IPS DF 4.7 (cell line): ENCODE measurements at regions not wholly inside any gene's neighbourhood (a gene's known extent, or its start where the extent isn't known, plus 50 kb on each side); places are given as distances from the start of the nearest gene placed in this dataset.

Source experiments
- DNase-seq: peaks from one replicate; pipeline ENCODE4 v3.0.0-alpha.2; 2013; ENCODE audit warnings: low spot score; ENCODE audit errors: extremely low read depth

- DNase-seq = no peak
These were observed 415.6 kb upstream of the KAZN start for GRCh38 chr1:14182856-14183255.

- DNase-seq = peak; percentile 33
These were observed 415.2 kb upstream of the KAZN start for GRCh38 chr1:14183329-14183728.

- no peak for DNase-seq
These were observed 414.0 kb upstream of the KAZN start for GRCh38 chr1:14184454-14184853.

- DNase-seq = no peak
These were observed 409.1 kb upstream of the KAZN start for GRCh38 chr1:14189381-14189780.

- no peak for DNase-seq
These were observed 408.0 kb upstream of the KAZN start for GRCh38 chr1:14190508-14190907.

- DNase-seq = no peak
These were observed 404.0 kb upstream of the KAZN start for GRCh38 chr1:14194511-14194910.

- no peak for DNase-seq
These were observed 393.4 kb upstream of the KAZN start for GRCh38 chr1:14205066-14205465.

- no peak for DNase-seq
These were observed 383.3 kb upstream of the KAZN start for GRCh38 chr1:14215151-14215550.

- no peak for DNase-seq
These were observed 381.1 kb upstream of the KAZN start for GRCh38 chr1:14217384-14217783.

GRCh38 chr1:14220324-14220723, 378.2 kb upstream of the KAZN start:
- DNase-seq = no peak

- DNase-seq = no peak
These were observed 377.7 kb upstream of the KAZN start for GRCh38 chr1:14220811-14221210.

- DNase-seq = no peak
These were observed 376.4 kb upstream of the KAZN start for GRCh38 chr1:14222086-14222485.

- no peak for DNase-seq
These were observed 369.8 kb upstream of the KAZN start for GRCh38 chr1:14228677-14229076.

GRCh38 chr1:14233510-14233909, 365.0 kb upstream of the KAZN start:
- DNase-seq = no peak

GRCh38 chr1:14236097-14236496, 362.4 kb upstream of the KAZN start:
- DNase-seq = no peak

- DNase-seq = no peak
These were observed 359.8 kb upstream of the KAZN start for GRCh38 chr1:14238472-14239307.

GRCh38 chr1:14240265-14240664, 358.2 kb upstream of the KAZN start:
- DNase-seq = no peak

GRCh38 chr1:14242123-14242522, 356.4 kb upstream of the KAZN start:
- DNase-seq = no peak

- no peak for DNase-seq
These were observed 355.6 kb upstream of the KAZN start for GRCh38 chr1:14242870-14243269.

- no peak for DNase-seq
These were observed 352.5 kb upstream of the KAZN start for GRCh38 chr1:14245954-14246353.

GRCh38 chr1:14246471-14246870, 352.0 kb upstream of the KAZN start:
- no peak for DNase-seq

- no peak for DNase-seq
These were observed 350.8 kb upstream of the KAZN start for GRCh38 chr1:14247666-14248065.

- DNase-seq = no peak
These were observed 346.6 kb upstream of the KAZN start for GRCh38 chr1:14251871-14252270.

GRCh38 chr1:14253676-14254075, 344.8 kb upstream of the KAZN start:
- no peak for DNase-seq
